ENCODE measurements at regions not wholly inside any gene's neighbourhood (a gene's known extent, or its start where the extent isn't known, plus 50 kb on each side); places are given as distances from the start of the nearest gene placed in this dataset.

DNA sequence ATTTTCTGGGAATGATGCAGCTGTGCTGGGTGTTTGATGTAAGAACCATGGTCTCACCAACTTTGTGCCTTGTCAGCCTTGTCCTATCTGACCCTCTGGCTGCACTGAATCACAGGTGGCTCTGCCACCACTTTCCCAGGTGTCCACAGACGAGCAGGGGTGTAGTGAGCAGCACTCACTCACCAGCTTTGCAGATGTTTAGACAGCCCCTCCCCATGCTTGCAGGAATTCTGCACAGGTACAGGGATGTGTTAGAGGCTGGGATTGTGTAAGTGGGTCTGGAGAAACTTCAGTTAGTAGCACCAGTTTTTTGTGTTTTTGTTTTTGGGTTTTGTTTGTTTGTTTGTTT is 88.2 kb upstream of the NAA20 start:
- DNase-seq = no peak

DNA sequence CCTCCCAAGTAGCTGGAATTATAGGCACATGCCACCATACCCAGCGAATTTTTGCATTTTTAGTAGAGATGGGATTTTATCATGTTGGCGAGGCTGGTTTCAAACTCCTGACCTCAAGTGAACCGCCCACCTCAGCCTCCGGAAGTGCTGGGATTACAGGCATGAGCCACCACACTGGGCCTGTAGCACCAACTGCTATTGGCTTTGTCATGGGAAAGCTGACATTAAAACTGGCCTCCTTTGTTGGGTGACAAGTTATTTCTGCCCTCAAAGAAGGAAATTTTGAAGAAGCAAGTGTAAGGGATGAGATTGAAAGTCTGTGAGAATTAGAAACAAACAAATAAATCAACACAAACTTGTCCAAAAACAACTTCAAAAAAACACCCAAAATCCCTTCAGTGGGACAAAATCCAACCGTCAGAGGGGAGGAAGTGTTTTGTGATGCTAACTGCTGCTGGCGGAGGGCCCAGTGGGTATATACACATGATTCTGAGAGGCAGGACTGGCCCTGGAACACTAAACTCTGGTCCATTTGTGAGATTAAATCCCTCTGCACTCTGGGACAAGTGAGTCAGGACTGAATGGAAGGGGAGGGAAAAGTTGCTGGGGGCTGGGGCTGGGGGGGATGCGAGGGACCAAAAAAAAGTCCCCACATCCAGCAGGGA is 87.5 kb upstream of the NAA20 start:
- DNase-seq = no peak

DNA sequence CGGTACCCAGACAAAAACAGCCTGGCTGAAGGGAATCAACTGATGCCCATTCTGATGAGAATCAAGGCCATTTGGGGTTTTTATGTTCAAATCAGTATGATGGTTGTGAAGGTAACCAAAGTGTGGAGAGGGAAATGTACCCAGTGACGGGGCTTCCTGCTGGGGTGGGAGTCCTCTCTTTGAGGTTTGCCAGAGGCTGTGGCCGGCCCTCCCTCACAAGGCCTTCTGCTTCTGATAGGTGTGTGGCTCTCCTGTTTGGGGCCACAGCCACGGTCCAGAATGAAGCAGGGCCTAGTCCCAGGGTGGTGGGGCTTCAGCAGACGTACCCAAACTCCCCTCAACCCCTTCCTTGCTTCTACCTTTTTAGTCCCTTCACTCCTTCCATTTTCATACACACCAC is 86.7 kb upstream of the NAA20 start:
- DNase-seq = no peak

- DNase-seq = peak; percentile 51
Observed at GRCh38 chr20:19932170-19932667, 84.9 kb upstream of the NAA20 start.

DNA sequence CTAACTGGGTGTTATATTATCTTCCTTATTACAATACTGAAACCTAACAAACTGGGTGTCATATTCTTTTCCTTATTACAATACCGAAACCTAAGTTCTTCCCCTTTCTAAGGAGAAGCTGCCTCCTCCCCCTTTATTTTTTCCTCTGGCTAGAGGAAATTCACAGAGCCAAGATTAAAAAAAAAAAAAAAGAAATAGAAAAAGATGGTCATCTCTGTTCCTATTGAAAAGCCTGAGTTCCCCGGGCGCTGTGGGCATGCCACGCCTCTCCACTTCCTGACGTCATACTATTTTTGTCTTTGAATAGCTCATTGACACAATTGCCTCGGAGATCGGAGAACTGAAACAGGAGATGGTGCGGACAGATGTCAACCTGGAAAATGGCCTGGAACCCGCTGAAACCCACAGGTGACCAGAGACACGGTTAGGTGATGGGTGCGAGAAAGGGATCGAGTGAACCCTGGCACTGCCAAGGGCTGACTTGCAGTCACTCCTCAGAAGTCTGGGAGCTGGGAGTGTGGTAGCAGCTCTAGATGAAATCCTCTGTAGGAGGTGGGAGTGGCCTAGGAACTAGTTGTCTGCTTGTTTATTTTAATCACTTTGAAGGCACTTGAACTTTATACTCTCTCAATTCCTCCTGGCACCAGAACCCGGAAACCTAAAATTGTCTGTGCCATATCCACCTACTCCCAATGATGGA is 82.2 kb upstream of the NAA20 start:
- peak; percentile 59 for DNase-seq

DNA sequence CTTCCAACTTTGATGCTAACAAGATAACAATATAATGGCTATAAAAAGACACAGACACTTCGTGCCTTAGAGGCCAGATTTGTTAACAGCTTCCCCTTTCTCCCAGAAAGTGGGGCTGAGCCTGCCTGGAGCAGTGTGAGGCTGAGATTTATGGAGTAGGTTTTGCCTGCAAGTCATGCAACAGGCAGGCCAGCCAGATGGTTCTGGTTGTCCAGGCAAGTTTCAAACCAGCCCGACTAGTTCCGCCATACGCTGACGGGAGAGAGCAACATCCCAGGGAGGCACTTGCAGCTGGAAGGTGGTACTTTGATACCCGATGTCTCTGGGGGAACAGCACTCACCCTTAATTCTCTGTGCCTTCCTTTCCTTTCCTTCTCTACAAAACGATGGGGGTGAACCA is 81.3 kb upstream of the NAA20 start:
- no peak for DNase-seq

DNA sequence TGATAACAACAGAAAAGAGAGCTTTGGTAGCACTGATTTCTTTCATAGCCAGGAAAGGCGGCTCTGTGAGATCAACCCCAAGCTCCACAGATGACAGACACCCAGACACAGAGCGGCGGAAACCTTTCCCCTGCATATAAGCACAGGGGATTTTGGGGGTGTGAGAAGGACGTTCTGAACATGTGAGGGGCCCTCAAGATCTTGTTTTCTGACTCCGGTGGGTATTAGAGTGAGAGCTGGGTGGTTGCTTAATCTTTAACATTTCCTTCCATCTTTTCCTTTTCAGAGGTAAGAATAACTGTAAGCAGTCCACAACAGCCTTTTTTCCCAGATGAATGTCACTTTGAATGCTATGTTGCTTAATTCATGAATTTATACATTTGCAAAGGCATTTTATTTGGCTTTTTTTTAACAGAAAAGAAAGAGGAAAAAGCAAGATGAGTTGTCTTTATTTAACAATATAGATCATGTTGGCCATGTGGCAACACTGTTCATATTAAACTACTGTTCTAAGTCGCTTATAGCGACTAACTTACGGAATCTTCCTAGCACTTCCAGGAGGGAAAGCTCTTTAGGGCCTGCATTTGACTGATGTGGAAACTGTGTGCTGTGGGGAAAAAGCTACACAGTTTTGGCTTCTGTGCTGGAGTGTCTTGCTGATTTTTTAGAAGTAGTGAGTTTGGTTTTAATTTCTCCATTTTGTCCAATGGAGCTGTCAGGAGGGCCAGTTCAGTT is 80.5 kb upstream of the NAA20 start:
- no peak for DNase-seq

DNA sequence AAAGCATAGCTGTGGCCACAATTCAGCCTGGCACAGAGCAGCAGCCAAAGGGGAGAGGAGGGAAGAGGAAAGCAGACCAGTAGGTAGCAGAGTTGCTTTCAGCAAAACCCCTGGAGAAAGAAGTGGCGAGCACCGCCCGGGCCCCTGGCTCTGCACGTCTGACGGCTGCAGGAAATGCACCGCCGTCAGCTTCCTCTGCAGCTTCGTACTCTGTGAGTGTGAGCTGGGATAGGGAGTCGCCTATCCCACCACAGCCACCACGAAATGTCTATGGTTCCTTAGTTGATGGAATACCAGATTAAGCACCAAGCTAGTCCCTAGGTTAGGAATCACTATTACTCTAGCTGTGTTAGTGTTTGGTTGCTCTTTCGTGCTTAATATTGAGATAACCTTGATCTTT is 79.9 kb upstream of the NAA20 start:
- no peak for DNase-seq

DNA sequence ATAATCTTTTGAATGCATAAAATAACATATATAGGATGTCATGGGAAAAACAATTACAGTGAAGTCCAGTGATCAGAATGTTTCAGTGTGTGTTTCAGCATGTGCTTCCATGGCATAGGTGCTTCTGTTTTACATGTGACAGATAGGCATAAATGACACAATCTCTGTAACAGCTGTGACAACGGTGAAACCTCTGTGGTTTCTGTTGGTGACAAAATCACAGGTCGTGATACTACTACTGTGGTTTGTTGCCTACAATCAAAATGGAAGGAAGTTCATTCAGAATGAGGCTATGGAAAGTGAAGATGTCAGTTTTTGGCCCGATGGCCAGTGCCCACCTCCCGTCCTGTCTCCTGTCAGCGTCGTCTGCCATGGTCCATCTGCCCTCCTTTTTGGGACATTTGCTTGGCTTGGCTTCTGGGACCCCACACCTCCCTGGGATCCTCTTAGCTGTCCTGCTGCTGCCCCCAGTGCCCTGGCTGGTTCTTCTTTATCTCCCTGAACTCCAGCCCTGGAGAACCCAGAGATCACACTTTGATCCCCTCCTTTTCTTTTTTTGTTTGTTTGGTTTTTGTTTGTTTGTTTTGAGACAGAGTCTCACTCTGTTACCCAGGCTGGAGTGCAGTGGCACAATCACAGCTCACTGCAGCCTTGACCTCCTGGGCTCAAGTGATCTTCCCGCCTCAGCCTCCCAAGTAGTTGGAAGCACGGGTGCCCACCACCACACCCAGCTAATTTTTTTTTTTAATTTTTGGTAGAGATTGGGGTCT is 79.3 kb upstream of the NAA20 start:
- no peak for DNase-seq

GRCh38 chr20:19938421-19939090 is 78.6 kb upstream of the NAA20 start:
- DNase-seq = no peak

DNA sequence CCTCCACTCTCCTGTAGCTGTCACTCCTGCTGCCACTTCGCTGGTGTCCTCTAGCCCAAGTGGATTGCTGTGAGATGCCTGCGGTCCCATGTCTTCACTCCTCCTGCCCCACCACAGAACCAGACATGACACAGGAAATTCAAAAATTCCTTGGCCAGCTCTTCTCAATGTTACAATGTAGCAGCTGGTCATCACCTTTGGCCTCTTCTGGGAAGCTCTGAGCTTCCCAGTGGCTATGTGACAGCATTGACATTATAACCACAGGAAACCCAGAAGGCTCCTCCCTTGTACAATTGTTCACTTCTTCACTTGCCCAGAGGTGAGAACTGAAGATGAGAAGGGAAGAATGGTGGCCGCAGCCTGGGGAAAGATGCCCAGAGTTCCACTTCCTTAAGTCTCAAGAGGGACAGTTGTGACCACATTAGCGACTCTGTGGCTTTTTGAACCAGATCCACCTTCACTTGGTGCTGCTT is 76.1 kb upstream of the NAA20 start:
- no peak for DNase-seq

GRCh38 chr20:19942611-19943010 is 74.6 kb upstream of the NAA20 start:
- DNase-seq = no peak

DNA sequence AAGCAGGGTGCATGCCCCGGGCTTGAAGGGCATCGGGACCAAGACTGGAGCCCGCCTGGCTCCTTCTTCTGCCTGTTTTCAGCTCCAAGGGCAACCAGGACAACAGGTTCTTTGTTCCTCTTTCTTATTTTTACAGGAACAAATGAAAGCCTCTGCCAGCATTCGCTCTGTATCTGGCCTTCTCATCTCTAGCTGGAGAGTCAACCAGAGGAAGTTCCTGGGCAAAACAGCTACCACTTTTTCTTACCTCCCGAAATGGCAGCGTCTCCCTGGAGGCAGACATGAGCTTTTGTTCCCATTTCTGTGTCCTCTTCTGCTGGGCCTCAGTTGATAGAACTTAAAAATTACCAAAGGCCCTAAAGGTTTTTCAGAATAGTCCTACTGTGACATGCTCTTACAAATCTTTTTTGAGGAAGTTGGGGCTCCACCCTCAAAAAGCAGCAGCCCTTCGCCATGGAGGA is 74.1 kb upstream of the NAA20 start:
- no peak for DNase-seq

GRCh38 chr20:19944772-19945459 is 72.2 kb upstream of the NAA20 start:
- DNase-seq = no peak

DNA sequence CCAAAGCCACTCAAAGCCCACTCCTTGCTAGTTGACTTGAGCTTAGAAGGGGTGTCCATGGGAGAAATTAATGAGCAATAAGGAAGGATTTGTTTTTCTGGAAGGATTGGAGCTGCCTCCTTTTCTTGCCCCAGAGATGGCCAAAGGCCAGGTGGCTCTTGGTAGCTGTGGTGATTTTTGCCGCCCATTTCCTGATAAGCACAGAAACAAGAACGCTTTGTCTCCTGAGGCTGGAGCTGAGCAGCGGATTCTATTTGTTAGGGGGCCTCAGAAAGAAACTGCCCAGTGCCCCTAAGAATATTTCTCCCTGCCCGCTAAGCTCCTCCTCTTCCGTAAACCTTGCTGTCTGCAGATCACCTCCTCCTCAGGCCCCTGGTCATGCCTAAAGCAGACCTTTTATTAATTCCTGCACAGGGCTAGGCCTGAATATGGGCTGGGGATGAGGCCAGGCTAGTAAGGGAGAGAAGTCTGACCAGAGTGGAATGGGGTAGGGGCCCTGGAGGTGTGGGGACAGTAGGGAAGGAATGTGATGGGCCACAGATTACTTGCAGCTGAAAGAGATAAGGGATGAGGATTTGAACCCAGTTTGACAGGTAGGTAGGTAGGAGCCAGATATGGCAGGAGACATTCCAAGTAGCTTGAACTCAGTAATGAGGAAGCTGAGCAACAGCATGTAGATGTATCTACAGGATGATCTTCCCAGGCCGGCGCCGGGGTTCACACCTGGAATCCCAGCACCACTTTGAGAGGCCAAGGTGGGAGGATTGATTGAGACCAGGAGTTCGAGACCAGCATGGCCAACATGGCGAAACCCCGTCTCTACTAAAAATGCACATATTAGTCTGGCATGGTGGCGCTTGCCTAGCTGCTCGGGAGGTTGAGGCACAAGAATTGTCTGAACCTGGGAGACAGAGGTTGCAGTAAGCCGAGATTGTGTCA is 71.2 kb upstream of the NAA20 start:
- no peak for DNase-seq

DNA sequence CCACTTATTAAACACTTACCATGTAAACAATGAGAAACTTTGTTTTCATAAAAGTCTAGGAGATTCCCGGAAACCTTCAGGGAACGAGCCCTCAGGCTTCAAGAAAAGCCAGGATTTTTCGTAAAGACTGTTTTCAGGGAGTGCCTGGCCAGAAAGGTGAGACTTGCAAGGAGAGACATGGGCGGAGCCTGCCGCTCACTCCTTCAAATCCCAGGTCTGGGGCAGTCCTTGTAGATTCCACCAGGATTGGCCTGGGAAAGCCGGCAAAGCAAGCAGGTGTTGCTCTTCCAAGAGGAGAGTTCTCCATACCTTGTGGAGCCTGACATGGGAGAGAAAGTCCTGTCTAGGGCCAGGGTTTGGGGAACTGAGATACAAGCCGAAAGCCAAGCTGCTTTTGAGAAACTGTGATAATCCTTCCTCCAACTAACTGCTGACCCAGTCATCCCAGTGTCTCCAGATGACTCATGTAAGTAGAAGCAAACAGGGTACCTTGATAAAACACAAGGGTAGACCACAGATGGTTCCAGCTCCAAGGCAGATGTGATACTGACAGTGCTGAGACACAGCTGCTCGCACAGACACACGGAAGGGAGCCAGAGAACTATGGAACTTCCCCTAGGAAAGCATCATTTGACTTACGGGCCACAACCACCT is 69.4 kb upstream of the NAA20 start:
- no peak for DNase-seq

- DNase-seq = no peak
Observed at GRCh38 chr20:19949195-19949867, 67.8 kb upstream of the NAA20 start.

DNA sequence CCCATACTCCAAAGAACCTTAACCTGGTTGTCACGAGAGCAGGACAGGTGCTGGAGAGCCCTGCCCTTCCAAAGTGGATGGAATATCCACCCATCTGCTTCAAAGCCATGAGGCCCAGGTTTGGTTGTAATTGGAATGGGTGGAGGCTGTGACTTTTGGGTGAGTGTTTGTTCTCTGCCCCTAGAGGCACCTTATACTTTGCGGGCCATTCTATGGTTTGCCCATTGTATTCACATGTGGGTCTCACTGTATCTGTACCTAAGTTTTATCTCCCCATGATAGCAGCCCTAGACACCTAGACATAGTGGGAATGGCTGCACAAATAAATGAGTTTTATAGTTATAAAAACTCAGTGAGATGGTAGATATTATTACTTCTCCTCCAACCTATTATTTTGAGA is 67.1 kb upstream of the NAA20 start:
- DNase-seq = no peak

DNA sequence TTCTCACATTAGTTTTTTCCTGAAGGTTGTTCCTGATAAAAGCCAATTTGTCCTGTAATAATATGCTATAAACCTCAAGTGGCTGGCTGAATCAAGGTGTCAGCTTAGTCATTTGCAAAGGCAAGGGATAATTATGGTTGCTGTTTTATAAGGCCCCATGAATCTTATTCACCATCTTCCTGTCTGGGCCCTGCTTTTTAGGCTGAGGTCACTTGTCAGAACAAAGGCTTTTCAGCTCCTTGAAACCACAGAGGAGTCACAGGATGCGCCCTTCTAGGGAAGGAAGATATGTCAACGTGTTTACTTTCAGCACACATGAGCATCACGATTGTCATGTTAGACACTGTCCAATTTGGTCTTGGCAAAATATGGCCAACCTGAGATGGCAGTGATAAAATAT is 64.8 kb upstream of the NAA20 start:
- no peak for DNase-seq

All from muscle of arm (tissue), 1 donor.